Mesenchymal stem cell (in vitro differentiated cells and primary cell): ENCODE measurements at regions not wholly inside any gene's neighbourhood (a gene's known extent, or its start where the extent isn't known, plus 50 kb on each side); places are given as distances from the start of the nearest gene placed in this dataset.

Source experiments
- DNase-seq: peaks from one replicate; pipeline ENCODE4 v3.0.0-alpha.2; 2013
- H2AFZ ChIP-seq: one replicate; pipeline ENCODE4 v1.6.1; 2013; ENCODE audit warnings: low read depth, mild to moderate bottlenecking, control low read depth, inconsistent platforms, low read length, moderate library complexity
- H2AK5ac ChIP-seq: 2 replicates; pipeline ENCODE4 v1.6.1; 2013; ENCODE audit warnings: low read length, moderate library complexity, mild to moderate bottlenecking, inconsistent platforms; ENCODE audit not compliant: severe bottlenecking
- H2BK120ac ChIP-seq: one replicate; pipeline ENCODE4 v1.6.1; 2013; ENCODE audit warnings: low read depth, mild to moderate bottlenecking, inconsistent platforms, low read length, moderate library complexity
- H2BK12ac ChIP-seq, 2 experiments: one replicate each; pipeline ENCODE4 v1.6.1; 2013; ENCODE audit warnings: inconsistent platforms in 2 of 2, low read length in 2 of 2, mild to moderate bottlenecking in 2 of 2, moderate library complexity in 2 of 2, control low read depth in 1 of 2
- H2BK15ac ChIP-seq: one replicate; pipeline ENCODE4 v1.6.1; 2013; ENCODE audit warnings: mild to moderate bottlenecking, low read depth, inconsistent platforms; ENCODE audit not compliant: poor library complexity, severe bottlenecking
- H2BK5ac ChIP-seq: 2 replicates; pipeline ENCODE4 v1.6.1; 2013; ENCODE audit warnings: low read depth, mild to moderate bottlenecking, low read length, control low read depth, inconsistent platforms; ENCODE audit not compliant: poor library complexity, severe bottlenecking
- H3K14ac ChIP-seq, 2 experiments: one replicate each; pipeline ENCODE4 v1.6.1; 2013; ENCODE audit warnings: inconsistent platforms in 2 of 2, low read length in 2 of 2, control low read depth in 1 of 2, mild to moderate bottlenecking in 1 of 2, moderate library complexity in 1 of 2
- H3K18ac ChIP-seq, 2 experiments: one replicate each; pipeline ENCODE4 v1.6.1; 2013; ENCODE audit warnings: inconsistent platforms in 2 of 2, low read length in 2 of 2, control low read depth in 1 of 2, low read depth in 1 of 2, mild to moderate bottlenecking in 1 of 2
- H3K23ac ChIP-seq, 2 experiments: one replicate each; pipeline ENCODE4 v1.6.1; 2013; ENCODE audit warnings: inconsistent platforms in 2 of 2, low read length in 2 of 2, mild to moderate bottlenecking in 2 of 2, moderate library complexity in 2 of 2, control low read depth in 1 of 2
- H3K27ac ChIP-seq: 2 replicates; pipeline ENCODE4 v1.5.1; 2013; ENCODE audit warnings: mild to moderate bottlenecking, moderate library complexity, low read length, control low read depth, inconsistent platforms; ENCODE audit not compliant: poor library complexity, severe bottlenecking
- H3K27me3 ChIP-seq, 2 experiments: 2 replicates each; pipeline versions ENCODE4 v1.6.1 to v1.7.0; 2013; ENCODE audit warnings: low read length in 2 of 2, mild to moderate bottlenecking in 2 of 2, moderate library complexity in 2 of 2, control low read depth in 1 of 2, inconsistent platforms in 1 of 2; ENCODE audit not compliant: control insufficient read depth in 1 of 2, insufficient read depth in 1 of 2
- H3K36me3 ChIP-seq, 2 experiments: 2 replicates each; pipeline versions ENCODE4 v1.6.1 to v1.7.0; 2013; ENCODE audit warnings: low read length in 2 of 2, control low read depth in 1 of 2, inconsistent platforms in 1 of 2, low read depth in 1 of 2, mild to moderate bottlenecking in 1 of 2; ENCODE audit not compliant: insufficient read depth in 2 of 2, control insufficient read depth in 1 of 2
- H3K4ac ChIP-seq, 2 experiments: one replicate each; pipeline ENCODE4 v1.6.1; 2013; ENCODE audit warnings: inconsistent platforms in 2 of 2, low read length in 2 of 2, mild to moderate bottlenecking in 2 of 2, moderate library complexity in 2 of 2, control low read depth in 1 of 2, low read depth in 1 of 2
- H3K4me1 ChIP-seq: 2 replicates; pipeline ENCODE4 v1.6.1; 2013; ENCODE audit warnings: low read depth, low read length, control low read depth; ENCODE audit not compliant: control insufficient read depth, insufficient read depth
- H3K4me2 ChIP-seq: 2 replicates; pipeline ENCODE4 v1.6.1; 2013; ENCODE audit warnings: low read length, mild to moderate bottlenecking, inconsistent platforms; ENCODE audit not compliant: poor library complexity, severe bottlenecking
- H3K4me3 ChIP-seq, 2 experiments: 2 replicates each; pipeline versions ENCODE4 v1.5.1 to v1.7.0; 2013; ENCODE audit warnings: low read length in 2 of 2, mild to moderate bottlenecking in 2 of 2, control low read depth in 1 of 2, low read depth in 1 of 2; ENCODE audit not compliant: insufficient read depth in 1 of 2
- H3K79me1 ChIP-seq: replicated peaks from 2 replicates; pipeline ENCODE4 v1.6.1; 2013; ENCODE audit warnings: mild to moderate bottlenecking, control low read depth, low read length, inconsistent platforms; ENCODE audit not compliant: poor library complexity, severe bottlenecking
- H3K9ac ChIP-seq: 2 replicates; pipeline ENCODE4 v1.7.0; 2013; ENCODE audit warnings: mild to moderate bottlenecking, low read length, moderate library complexity
- H3K9me3 ChIP-seq: 2 replicates; pipeline ENCODE4 v1.7.0; 2013; ENCODE audit warnings: mild to moderate bottlenecking, low read length; ENCODE audit not compliant: control insufficient read depth
- H4K8ac ChIP-seq: one replicate; pipeline ENCODE4 v1.6.1; 2013; ENCODE audit warnings: inconsistent platforms, mild to moderate bottlenecking, low read length, moderate library complexity
- H4K91ac ChIP-seq: one replicate; pipeline ENCODE4 v1.6.1; 2013; ENCODE audit warnings: mild to moderate bottlenecking, low read length, inconsistent platforms
- WGBS: methylation state at CpG from one replicate; pipeline ENCODE4 v1.1.7; 2013; ENCODE audit warnings: mixed read lengths; 5-methylcytosine and 5-hydroxymethylcytosine counted together

DNA sequence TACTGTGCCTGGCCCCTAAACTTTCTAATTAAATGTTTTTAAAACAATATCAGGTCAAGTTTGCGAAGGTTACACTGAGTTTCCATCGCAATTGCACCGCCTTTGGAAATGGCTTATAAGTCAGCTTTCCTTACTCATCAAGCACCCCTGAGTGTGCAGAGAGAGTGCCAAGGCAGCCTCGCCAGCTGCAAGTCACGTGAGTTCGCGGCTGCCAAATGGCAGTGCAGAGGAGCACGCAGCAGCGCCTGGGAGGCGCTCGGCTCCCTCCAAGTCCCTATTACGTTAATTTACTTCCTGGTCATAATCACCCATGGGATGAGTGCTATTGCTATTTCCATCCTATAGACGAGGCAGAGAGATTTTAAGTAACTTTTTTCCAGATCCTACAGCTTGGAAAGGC, 319.6 kb downstream of the TEX29 start:
- no peak overlapping the region for H2BK120ac ChIP-seq
- no peak overlapping the region for H3K14ac ChIP-seq
- H4K8ac ChIP-seq: no peak overlapping the region
- H2BK12ac ChIP-seq: no peak overlapping the region
- no peak overlapping the region for H3K4ac ChIP-seq
- no peak overlapping the region for H3K9ac ChIP-seq
- no peaks in the 10 kb centered on the region for H3K9me3 ChIP-seq
- no peaks in the 10 kb centered on the region for H3K36me3 ChIP-seq
- H4K91ac ChIP-seq: no peak overlapping the region
- no peak overlapping the region for H2AFZ ChIP-seq
- no peaks in the 10 kb centered on the region for H3K79me1 ChIP-seq
- H3K4me3 ChIP-seq: no peak overlapping the region
- H3K4me2 ChIP-seq: no peak overlapping the region
- no peak for DNase-seq
- no peak overlapping the region for H3K18ac ChIP-seq
- H3K27ac ChIP-seq: no peak overlapping the region
- H2BK15ac ChIP-seq: no peak overlapping the region
- H3K27me3 ChIP-seq: no peaks in the 10 kb centered on the region
- H3K4me1 ChIP-seq: no peaks in the 10 kb centered on the region
- 86% methylated on average over 13 of the region's 13 CpGs for WGBS
- H3K23ac ChIP-seq: no peak overlapping the region
- no peak overlapping the region for H2BK5ac ChIP-seq
- no peak overlapping the region for H2AK5ac ChIP-seq

DNA sequence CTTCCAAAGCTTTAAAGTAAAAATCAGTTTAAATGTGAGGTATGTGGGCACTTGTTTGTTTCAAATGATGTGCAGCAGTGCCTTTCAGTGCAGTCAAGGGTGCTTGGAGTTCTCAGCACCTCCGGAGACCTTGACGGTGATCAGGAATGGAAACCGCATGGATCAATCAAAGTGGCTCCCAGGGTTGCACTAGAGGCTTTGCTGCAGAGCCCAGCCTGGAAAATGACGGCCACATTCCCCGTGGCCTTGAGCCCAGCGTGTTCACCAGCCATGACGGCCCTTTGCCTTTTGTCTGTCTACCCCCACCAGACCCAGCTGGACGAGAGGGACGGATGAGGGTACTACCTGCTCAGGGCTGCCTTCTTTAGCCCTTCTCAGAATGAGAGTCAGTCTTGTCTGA, 320.0 kb downstream of the TEX29 start:
- H2BK12ac ChIP-seq: no peak overlapping the region
- no peak overlapping the region for H2AK5ac ChIP-seq
- H2BK5ac ChIP-seq: no peak overlapping the region
- no peak overlapping the region for H4K91ac ChIP-seq
- no peak overlapping the region for H3K9ac ChIP-seq
- H3K18ac ChIP-seq: no peak overlapping the region
- no peaks in the 10 kb centered on the region for H3K36me3 ChIP-seq
- no peak overlapping the region for H3K4me3 ChIP-seq
- no peak overlapping the region for H3K27ac ChIP-seq
- H3K4ac ChIP-seq: no peak overlapping the region
- DNase-seq: no peak
- no peaks in the 10 kb centered on the region for H3K9me3 ChIP-seq
- no peak overlapping the region for H2BK120ac ChIP-seq
- no peak overlapping the region for H3K23ac ChIP-seq
- H4K8ac ChIP-seq: no peak overlapping the region
- no peaks in the 10 kb centered on the region for H3K27me3 ChIP-seq
- no peak overlapping the region for H3K4me2 ChIP-seq
- H2BK15ac ChIP-seq: no peak overlapping the region
- no peaks in the 10 kb centered on the region for H3K4me1 ChIP-seq
- WGBS: 81% methylated on average over 7 of the region's 9 CpGs
- no peak overlapping the region for H2AFZ ChIP-seq
- no peak overlapping the region for H3K14ac ChIP-seq
- no peaks in the 10 kb centered on the region for H3K79me1 ChIP-seq

DNA sequence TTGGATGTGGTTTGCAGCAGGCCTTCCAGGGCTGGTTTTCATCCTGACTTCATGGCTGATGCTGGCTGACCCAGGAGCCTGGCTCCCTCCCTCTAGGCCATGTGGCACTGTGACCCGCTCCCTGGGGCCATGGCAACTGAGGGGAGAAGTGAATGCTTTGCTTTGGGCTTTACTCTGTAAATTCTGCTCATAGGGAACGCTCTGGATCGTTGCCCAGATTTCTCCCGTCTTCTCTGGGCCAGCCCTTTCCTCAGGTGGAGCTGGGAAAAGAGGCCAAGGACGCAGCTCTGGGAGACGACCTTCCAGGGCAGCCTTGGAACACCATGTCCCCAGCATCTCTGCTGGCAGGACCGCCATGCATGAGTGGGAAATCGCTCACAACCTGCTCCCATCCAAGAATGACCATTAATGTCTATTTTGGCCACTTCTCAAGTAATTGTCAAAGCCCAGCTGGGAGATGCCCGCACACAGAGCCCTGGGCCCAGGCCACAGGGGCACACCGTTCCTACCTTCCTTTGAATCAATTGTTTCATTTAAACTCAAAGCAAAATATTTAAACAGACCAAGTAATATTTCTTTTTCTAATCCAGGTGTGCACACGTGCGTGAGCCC, 321.8 kb downstream of the TEX29 start:
- no peaks in the 10 kb centered on the region for H3K36me3 ChIP-seq
- no peak for DNase-seq
- 64% methylated on average over 12 of the region's 12 CpGs for WGBS
- no peak overlapping the region for H2BK5ac ChIP-seq
- no peak overlapping the region for H3K4me3 ChIP-seq
- no peaks in the 10 kb centered on the region for H3K79me1 ChIP-seq
- H4K8ac ChIP-seq: no peak overlapping the region
- H3K27me3 ChIP-seq: no peaks in the 10 kb centered on the region
- no peak overlapping the region for H3K27ac ChIP-seq
- H2AFZ ChIP-seq: no peak overlapping the region
- H2BK12ac ChIP-seq: no peak overlapping the region
- H3K4me1 ChIP-seq: no peaks in the 10 kb centered on the region
- H3K4ac ChIP-seq: no peak overlapping the region
- no peak overlapping the region for H4K91ac ChIP-seq
- H2AK5ac ChIP-seq: no peak overlapping the region
- no peak overlapping the region for H3K14ac ChIP-seq
- no peaks in the 10 kb centered on the region for H3K9me3 ChIP-seq
- H3K18ac ChIP-seq: no peak overlapping the region
- H2BK120ac ChIP-seq: no peak overlapping the region
- H2BK15ac ChIP-seq: no peak overlapping the region
- no peak overlapping the region for H3K23ac ChIP-seq
- no peak overlapping the region for H3K9ac ChIP-seq
- no peak overlapping the region for H3K4me2 ChIP-seq

DNA sequence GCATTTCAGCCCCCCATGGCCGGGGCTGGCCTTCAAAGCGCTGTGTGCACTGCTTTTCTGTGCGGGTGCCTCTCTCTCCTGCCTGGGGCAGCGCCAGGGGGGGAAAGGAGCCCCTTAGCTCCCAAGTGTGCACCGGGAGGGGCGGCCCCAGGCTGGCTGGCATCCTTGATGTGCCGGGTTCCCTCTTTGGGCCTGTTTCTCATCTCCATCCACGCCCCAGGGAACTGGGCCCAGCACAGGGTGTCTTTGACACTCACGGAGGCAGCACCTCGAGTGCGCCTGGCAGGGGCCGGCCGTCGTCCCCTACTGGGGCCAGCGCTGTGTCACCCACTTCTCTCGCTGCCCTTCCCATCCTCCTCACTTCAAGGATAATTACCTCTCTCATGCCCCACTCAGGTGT, 324.3 kb downstream of the TEX29 start:
- Histone ChIP-seq H3K4me1 (no peaks in the 10 kb centered on the region), H2BK5ac (no peak overlapping the region), H3K79me1 (no peaks in the 10 kb centered on the region), H3K4ac (no peak overlapping the region), H2BK12ac (no peak overlapping the region), H2AK5ac (no peak overlapping the region), H4K8ac (no peak overlapping the region), H3K4me2 (no peak overlapping the region), H3K27ac (no peak overlapping the region), H2BK15ac (no peak overlapping the region), H3K23ac (no peak overlapping the region), H3K4me3 (no peak overlapping the region), H2BK120ac (no peak overlapping the region), H3K14ac (no peak overlapping the region), H4K91ac (no peak overlapping the region), H2AFZ (no peak overlapping the region), H3K36me3 (no peaks in the 10 kb centered on the region), H3K9ac (no peak overlapping the region), H3K27me3 (no peaks in the 10 kb centered on the region), H3K9me3 (no peaks in the 10 kb centered on the region), H3K18ac (no peak overlapping the region)
- DNase-seq: no peak
- 72% methylated on average over 13 of the region's 16 CpGs for WGBS
